ENCODE measurements at regions not wholly inside any gene's neighbourhood (a gene's known extent, or its start where the extent isn't known, plus 50 kb on each side); places are given as distances from the start of the nearest gene placed in this dataset.

DNA sequence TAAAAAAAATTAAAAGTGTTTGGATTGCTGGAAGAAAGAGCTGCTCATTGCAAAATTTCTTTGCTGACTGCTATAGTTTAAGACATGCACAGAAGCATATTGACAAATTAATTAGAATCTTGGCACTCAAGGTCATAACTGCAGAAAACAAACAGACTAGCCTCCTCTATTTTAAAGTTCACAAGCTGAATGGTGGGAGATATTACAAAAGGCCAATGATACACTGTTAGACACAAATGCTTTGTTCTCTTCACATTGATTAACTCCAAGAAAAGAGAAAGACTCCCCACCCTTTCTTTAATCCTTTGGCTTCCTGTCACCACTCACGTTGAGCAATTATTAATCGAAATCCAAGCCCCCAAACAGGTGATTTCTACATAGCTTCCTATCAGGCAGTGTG, 69.1 kb downstream of the PTCHD4 start:
- TF ChIP-seq POLR2AphosphoS5 (IDR thresholded peaks at IDR 0.05; ENCODE audit: low read depth, low read length), result no peak
- no peak for TF ChIP-seq POLR2A (IDR thresholded peaks at IDR 0.05; ENCODE audit: low read depth, low read length)
- no peak for TF ChIP-seq TAF1 (IDR thresholded peaks at IDR 0.05; ENCODE audit: low read depth, low read length)
- no peak for TF ChIP-seq SPI1 (IDR thresholded peaks at IDR 0.05; ENCODE audit: low read depth, low read length)
- no peak for TF ChIP-seq PAX5 (IDR thresholded peaks at IDR 0.05; ENCODE audit: insufficient read depth, low read length, severe bottlenecking)
- TF ChIP-seq POU2F2 (IDR thresholded peaks at IDR 0.05; ENCODE audit: low read depth, low read length), result no peak

Data from GM12891 (cell line).